ENCODE measurements at regions not wholly inside any gene's neighbourhood (a gene's known extent, or its start where the extent isn't known, plus 50 kb on each side); places are given as distances from the start of the nearest gene placed in this dataset.

DNA sequence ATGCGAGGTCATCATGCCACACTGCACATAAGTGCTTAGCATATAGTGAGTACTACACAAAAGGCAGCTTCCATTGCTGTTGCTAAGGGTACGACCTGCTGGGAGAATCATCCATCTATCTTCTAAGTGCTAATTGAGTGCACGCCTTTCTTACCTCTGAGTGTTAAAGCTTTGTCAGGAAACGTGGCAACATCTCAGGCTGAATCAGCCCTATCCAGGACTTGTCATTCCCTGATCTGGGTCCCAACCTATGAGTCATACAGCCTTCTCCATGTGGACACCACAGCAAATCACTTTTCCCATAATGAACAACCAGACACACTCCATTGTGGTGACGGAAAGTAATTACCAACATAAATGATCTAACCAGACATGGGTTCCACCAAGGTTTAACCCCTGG, 201.1 kb upstream of the MAF start:
- no peak for DNase-seq

DNA sequence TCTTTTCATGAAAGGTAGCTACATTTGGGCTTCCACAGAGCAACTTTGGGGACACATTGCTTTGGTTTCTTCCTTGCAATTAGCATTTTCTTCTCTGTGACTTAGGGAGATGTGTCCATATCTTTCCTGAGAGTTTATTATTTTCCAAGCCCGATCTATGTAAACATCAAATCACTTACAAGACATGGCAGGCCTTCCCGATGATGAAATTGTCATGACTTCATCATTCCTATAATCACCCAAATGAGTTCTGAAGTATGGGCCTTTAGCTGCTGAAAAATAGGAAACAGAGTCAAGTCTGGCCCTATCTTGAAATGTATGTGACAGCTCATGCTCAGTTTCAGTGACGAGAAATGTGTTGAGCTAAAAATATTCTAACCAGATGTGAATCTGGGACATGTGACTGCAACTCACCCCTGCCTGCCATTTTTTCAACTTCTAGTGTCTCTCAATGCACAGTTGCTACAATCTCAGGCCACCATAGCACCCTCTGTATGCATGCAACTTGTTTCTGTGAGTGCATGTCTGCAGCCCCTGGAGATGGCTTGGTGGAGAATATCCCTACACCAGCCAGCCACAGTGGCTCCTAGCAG, 199.6 kb upstream of the MAF start:
- no peak for DNase-seq

DNA sequence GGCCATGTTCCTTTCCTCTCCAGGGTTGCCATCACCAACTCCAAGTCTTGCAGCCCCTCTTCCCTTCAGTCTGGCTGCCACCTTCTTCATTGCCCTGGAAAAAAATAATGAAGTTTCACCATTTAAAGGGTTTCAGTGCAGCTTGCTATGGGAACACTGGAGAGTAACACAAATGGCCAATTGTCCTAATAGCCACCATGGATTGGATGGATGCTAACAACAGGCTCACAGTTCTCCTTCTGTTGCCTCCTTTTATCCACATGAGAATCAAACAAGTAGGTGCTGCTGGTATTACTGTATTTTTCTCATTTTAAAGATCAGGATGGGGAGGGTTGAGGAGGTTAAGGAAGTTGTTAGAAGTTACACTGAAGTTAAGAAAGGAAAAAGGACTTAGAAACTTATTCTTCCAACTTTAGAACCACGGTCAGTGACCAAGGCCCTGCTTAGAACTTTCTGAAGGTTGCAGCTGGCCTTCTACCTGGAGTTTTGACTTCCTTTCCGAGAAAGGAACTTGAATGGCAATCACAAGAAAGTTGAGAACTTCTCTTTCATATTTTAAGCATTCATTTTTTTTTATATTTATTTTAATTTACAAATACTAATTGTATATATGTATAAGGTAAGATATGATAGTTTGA, 198.0 kb upstream of the MAF start:
- DNase-seq, result no peak

DNA sequence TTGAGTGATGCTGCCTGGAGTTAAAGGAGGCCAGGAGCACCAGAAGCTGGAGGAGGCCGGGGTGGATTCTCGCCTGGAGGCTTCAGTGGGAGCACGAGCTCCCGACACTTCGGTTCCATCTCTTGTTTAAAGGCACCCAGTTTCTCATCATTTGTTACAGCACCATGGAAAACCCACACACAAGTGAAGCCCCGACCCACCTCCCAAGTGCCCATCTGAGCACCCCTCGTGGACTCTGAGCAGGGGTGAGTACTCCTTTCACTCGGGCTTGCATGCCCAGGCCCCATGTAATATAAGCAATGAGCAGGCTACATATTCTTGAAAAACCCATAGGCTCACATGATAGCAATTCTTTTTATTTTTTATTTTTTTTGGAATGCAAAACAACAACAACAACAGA, 196.9 kb upstream of the MAF start:
- DNase-seq, result no peak

DNA sequence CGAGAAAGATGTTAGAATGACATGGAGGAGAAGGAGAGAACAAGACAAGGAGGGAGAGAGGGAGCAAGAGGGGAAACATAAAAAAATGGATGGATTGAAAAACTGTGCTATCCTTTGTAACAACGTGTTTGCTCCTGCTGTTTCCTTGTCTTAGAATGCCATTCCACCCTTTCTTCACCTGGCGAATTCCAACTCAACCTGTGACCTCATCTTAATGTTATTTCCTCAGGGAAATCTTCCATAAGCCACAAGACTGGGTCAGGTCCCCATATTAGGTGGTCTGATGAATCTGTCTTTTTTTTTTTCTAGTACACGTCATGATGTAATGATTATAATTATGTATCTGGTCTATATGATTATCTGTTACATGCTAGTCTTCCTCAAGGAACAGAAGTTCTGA, 195.0 kb upstream of the MAF start:
- DNase-seq, result no peak

DNA sequence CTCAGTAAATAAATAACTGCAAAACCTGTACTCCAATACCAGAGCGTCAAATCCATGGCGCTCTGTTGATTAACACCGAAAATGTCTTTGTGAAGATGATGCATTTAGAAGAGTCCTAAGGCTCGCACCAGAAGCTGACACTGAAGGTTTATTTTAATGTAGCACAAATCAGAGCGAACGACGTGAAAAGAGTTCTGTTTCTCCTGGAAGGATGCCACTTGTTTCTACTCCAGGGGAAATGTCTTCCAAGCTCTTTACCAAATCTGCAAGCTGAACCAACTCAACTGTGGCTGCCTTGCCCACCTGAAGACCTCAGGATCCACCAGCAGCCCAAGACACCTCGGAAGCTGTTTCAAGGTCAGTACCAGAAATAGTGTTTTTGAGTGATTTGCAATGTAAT, 194.4 kb upstream of the MAF start:
- DNase-seq, result no peak

DNA sequence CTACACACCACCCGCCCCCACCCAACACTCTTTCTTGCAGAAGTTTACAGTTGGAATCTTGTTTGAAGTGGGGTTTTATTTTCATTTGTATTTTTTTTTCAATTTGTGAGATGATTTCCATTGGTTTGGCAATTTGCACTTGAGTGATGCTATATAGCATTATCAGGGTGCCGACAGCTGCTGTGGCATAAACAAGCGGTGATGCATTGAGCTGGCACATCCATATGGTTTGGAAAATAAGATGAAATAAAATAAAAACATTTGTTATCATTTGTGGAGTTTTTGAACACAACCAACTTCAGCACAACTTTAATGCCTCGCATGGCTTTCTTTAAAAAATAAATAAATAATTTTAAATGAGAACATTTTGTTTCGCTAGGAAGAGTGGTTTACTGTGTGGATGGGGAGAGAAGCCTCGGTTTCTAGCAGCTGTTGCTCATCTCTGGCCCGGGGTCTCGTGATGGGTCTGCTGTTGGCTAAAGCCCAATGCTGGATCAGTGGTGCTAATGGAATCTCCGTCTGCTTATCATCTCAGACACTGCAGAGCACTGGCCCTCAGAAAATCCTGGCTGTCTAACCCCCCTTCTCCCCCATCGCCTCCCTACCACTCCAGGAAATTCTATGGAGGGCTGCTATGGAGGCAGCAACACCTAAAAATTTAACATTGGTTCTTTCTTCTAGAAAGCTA, 192.3 kb upstream of the MAF start:
- no peak for DNase-seq

DNA sequence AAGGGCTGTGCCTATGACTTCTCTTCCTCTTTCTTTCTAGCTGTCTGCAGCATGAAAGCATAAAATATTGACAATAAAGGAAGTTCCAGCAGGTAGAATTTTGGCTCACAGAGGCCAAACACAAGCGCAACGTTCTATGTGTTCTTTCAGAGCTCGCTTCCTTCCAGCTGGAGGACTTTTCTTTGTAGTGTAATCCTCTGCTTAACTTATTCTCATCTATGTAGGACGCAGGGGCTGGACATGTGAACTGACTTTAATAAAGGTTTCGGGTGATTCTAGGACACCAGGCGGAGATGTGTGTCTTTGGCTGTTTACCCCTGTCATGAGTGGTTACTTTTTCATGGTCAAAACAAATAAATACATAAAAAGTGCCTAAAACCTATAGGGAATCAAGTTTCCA, 191.5 kb upstream of the MAF start:
- no peak for DNase-seq

DNA sequence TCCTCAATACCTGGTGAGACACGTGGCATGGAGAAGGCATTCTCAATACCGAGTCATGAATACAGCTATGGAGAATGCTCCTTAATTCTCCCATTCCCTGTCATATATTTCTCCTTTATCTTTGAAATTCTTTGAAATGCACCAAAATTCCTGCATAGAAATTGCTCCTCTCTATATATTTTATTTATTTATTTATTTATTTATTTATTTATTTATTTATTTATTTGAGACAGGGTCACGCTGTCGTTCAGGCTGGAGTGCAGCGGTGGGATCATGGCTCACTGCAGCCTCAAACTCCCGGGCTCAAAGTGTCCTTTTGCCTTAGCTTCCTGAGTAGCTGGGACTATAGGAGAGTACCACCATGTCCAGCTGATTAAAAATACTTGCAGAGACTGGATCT, 190.3 kb upstream of the MAF start:
- DNase-seq, result no peak

DNA sequence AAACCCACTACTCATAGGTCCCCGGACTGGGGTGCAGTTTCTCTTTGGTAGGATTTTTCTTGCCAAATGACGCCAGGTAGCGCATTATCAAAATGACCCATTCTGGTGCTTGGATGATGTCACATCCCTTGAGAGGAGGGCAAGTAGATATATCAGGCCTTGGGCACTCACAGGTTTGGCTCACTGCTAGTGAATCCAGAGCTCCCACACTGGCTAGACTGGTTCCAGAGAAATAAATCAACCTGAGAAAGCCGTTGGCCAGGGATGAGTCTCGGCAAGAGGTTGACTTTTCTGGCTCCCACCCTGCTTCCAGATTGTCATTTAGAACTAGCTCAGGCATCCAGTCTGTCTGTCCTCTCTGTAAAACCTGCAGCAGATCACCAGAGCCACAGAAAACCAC, 188.4 kb upstream of the MAF start:
- no peak for DNase-seq

DNA sequence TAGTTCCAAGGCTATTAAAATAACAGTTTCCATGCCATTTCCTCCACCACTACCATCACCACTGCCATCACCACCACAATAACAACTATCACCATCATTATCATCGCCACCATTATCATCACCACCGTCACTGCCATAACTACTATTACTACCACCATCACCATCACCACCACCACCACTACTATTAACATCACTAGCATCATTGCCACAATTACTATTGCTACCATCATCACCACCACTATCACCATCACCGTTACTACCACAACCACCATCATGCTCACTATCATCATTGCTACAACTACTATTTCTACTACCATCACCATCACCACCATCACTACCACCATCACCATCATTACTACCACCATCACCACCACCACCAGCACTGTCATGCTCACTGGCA, 185.9 kb upstream of the MAF start:
- DNase-seq, result no peak

DNA sequence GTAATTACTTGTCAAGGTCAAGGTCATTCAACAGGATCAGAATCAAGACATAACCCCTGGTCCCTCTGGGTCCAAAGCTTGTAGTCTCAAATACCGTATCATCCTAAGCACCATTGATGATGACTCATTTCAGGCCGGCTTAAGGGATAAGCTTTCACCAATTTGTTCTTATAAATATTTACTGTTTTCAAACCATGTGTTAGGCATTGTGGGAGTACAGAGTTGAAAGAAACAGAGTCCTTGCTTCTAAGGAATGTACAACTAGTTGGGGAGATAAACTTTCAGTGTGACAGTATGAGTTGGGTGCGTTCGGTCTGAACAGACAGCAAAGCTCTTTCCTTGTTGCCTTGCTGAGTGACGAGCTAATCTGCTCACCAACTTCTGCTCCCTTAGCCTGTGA, 183.5 kb upstream of the MAF start:
- DNase-seq, result no peak

DNA sequence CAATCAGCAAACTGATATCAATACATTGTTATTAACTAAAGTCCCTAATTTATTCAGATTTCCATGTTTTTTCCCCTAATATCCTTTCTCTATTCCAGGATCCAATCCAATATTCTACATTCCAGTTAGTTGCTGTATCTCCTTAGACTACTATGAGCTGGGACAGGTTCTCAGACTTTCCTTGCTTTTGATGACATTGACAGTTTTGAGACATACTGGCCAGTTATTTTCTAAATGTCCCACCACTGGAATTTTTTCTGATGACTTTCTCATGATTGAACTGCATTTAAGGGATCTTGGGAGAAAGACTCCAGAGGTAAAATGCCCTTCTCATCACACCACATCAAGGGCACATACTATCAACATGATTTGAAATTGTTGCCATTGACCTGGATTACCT, 177.1 kb upstream of the MAF start:
- no peak for DNase-seq

DNA sequence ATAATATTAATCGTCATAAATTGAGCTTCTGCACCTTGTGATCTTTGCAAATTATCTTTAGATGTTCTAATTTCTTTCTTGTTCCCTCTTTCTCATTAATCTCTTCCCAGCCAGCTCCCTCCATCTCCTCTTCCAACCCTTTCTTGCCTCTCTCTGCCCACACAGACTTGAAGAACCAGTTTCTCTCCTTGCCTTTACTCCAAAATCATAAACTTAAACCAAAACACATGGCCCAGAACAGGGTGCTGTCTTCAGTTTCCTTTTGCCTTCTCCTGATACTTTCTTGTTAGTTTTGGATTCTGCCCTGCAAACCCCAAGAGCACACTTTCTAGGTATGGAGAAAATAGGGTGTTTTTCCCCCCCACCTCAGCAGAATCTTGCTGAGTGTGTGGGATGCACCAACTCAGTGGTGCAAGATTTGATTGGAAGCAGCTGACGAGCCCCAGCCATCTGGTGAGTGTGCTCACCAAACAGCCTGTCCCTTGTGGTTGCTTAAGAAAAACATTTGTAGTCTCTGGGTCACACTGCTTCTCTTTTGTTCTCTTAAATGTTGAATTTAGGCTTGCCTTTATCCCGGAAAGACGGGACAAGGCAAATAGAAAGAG, 175.8 kb upstream of the MAF start:
- no peak for DNase-seq

DNA sequence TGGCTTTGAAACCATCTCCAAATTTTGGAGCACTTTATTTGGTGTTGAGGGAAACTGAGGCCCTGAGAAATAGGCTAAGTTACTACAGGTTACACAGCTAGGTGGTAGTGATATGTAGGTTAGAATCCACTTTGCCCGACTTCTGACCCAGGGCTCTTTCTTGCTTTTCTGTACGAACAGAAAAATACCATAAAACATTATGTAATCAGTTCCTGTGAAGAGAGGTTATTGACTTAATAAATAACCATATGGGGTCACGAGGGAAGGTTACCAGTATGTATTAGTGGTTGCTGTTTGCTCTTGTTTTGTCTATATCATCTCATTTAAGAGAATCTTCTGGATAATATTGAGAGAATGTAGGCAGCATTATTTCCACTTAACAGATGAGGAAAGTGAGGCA, 172.2 kb upstream of the MAF start:
- DNase-seq, result no peak

DNA sequence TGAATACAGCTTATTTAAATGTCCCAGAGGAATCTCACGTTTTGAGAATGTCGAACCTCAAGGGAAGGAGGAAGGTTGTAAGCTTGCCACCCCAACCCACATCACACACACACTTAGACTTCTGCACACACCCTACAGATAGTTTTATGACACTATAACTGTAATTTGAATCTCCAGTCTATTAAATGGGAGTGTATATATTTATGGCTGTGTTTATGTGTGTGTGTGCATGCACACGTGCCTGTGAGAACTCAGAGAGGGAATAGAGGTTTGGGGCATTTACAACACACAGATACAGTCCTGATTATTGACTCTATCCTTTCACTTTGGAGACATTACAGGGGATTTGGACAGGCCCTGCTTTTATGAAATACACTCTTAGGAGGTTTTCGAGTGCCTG, 171.5 kb upstream of the MAF start:
- DNase-seq, result no peak

DNA sequence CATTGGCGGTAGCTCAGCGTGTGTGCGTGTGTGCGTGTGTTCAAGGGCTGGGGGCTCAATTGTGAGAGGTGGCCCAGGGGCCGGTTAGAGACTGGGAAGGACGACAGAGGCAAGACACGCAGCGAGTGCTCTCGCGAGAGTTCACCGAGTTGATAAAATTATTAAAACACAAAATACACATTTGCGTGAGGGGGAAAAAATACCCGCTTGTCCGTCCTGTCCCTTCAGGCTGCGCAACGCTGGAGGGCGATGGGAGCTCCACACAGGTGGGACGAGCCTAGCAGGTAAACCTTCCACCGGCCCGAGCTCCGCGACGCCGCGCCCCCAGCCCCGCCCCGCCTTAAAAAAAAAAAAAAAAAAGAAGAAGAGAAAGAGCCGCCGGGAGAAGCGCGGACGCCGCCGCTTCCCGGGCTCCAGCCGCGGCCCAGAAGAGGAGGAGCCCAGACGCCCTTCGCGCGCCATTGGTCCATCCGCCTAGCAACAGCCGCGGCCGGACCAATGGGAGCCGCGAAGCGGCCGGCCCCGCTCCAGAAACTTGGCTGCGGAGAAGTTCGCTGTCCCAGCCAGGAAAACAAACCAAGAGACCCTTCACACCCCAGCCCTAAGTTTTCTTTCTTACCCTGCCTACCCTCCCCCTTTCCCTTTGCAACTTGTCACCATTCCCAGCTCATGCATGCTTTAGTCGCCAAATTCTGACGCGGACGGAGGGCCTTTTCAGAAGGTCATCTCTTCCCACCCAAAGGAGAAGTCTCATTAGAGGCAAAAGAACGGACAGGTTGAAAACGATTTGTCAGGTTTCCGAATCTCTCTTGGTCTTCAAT, 169.9 kb upstream of the MAF start:
- peak; percentile 76 for DNase-seq

DNA sequence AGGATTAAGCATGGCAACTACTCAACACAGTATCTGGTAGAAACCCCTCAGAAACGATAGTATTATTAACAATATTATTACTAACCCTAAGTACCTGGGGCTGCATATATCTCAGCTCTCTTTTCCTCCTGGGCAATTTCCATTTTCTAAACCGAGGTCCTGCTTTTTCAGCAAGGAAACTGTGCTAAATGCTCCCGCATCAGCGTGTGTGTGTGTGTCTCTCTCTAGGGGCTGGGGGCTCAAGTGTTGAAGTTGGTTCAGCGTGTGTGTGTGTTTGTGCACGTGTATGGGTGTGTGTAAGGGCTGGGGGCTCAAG, 169.3 kb upstream of the MAF start:
- DNase-seq, result no peak

DNA sequence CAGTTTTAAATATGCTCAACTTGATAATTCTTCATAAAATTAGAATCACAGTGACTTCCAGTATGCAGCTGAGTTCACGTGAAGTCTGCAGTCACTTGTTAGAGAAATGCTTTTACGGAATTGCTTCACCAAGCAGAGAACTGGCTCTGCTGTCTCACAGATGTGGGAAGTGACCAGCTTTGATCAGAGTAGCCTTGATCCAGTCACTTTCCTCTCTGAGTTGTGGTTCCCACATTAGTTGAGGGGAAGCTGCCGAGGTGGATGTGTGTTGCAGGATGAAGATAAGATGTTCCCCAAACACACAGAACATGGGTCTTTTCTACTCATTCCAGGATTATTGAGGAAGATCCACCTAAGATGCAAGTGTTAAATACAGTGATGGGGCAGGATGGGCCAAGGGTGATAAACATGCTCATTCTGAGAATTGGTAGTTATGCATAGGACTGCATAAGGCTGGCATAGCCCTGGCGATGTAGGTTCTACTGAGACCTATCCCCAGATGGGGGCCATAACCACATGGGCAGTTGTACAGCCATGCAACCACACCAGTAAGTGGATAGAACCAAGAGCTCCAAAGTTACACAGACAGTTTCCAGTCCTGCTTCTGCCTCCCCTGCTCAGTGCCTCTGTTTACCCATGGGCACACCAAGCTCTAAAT, 168.9 kb upstream of the MAF start:
- DNase-seq, result no peak

DNA sequence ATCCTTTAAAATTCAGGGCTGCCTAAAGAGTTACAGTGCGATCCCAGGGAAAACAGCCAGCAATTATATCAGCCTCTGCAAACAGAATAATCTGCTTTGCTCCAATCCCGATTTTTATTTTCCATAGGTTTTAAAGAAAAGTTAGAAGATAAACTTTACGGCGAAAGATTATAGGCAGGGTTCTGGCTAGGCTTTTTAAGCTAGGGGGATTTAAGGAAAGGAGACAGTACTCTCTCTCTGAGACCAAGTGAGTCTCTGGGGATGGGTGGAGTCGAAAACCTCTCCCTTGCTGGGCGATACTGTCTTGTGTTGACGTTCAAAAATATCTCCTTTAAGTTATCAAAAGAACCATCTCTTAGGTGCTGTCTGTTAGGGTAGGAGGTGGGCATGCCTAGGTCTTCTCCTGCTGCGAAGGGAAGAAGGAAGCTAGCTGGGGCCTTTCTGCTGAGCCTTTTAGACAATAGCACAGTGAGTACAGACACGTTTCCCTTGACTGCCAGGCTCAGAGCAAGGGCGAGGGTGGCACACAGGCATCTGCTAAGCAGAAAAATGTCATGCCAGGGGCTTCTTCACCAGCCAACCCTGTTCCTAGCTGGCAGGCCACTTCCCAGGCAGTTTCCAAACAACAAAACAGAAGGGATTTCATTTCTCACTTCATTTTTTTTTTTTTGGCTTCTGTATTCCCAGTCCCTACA, 167.9 kb upstream of the MAF start:
- no peak for DNase-seq

DNA sequence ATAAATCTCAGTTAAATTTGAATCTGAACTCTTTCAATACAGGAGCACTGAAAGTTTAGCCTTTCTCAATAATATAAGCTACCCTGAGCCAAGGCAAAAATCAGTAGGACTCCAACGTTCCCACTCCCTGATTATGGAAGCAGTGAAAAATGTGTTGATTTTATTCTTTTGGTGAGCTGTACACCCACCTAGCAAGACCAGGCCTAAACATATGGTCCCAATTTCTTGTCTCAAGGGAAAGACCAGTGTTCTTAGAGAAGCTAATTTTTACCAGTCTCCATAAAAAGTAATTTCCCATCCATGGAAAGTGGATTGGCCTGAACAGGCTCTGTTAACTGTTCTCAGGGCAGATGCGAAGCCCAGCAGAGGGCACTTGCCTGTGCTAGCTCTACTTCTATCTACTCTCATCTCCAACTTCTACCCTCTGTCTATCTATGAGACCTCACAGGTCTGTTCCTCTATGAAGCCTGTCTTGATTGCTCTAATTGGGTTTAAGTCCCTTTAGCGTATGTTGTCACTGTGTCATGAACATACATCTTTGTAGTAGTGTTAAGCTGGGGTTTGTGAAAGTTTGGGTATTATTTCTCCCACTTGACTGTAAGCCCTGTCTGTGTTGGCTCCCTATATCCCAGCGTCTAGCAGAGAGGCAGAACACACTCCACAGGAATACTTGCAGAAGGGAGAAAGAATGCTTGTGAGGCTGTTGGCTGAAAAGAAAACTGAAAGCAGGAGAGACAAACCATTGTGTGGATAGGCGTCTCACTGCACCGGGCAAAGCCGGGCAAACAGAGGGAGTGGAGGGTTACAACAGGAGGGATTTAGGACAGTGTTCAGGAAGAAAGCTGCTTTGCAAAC, 167.1 kb upstream of the MAF start:
- no peak for DNase-seq
